Skeletal muscle satellite cell (primary cell): ENCODE measurements at regions not wholly inside any gene's neighbourhood (a gene's known extent, or its start where the extent isn't known, plus 50 kb on each side); places are given as distances from the start of the nearest gene placed in this dataset.
"Not testable (repeated sequence)": the region's sequence is repeated elsewhere in the genome, so short reads cannot be mapped to it uniquely, and the experiment has no call there.

Experiments used
- H3K27me3 ChIP-seq: 2 replicates; pipeline ENCODE4 v1.7.0; 2013; ENCODE audit warnings: low read length; ENCODE audit not compliant: control insufficient read depth, insufficient read depth
- H3K36me3 ChIP-seq: 2 replicates; pipeline ENCODE4 v1.7.0; 2013; ENCODE audit warnings: mild to moderate bottlenecking, control low read depth, low read length; ENCODE audit not compliant: insufficient read depth
- H3K4me1 ChIP-seq: 2 replicates; pipeline ENCODE4 v1.7.0; 2013; ENCODE audit warnings: low read length; ENCODE audit not compliant: control insufficient read depth, insufficient read depth
- H3K4me2 ChIP-seq: 2 replicates; pipeline ENCODE4 v1.7.0; 2013; ENCODE audit warnings: mild to moderate bottlenecking, low read length
- H3K4me3 ChIP-seq: 2 replicates; pipeline ENCODE4 v1.7.0; 2013; ENCODE audit warnings: low read length
- H3K9ac ChIP-seq: 2 replicates; pipeline ENCODE4 v1.7.0; 2013; ENCODE audit warnings: mild to moderate bottlenecking, low read depth, low read length, moderate library complexity
- H3K9me3 ChIP-seq: replicated peaks from 2 replicates; pipeline ENCODE4 v1.7.0; 2013; ENCODE audit warnings: mild to moderate bottlenecking, control low read depth, low read length

GRCh38 chr5:119951330-119951934 is 322.1 kb downstream of the FAM170A start:
- H3K4me2 ChIP-seq: no peak overlapping the region
- no peaks in the 10 kb centered on the region for H3K36me3 ChIP-seq
- H3K27me3 ChIP-seq: no peaks in the 10 kb centered on the region
- no peak overlapping the region for H3K9ac ChIP-seq
- no peaks in the 10 kb centered on the region for H3K9me3 ChIP-seq
- no peaks in the 10 kb centered on the region for H3K4me1 ChIP-seq
- H3K4me3 ChIP-seq: no peak overlapping the region

- no peak overlapping the region for H3K4me3 ChIP-seq
- no peaks in the 10 kb centered on the region for H3K9me3 ChIP-seq
- no peak overlapping the region for H3K4me2 ChIP-seq
- no peak overlapping the region for H3K9ac ChIP-seq
- no peaks in the 10 kb centered on the region for H3K4me1 ChIP-seq
- H3K36me3 ChIP-seq: no peaks in the 10 kb centered on the region
- H3K27me3 ChIP-seq: no peaks in the 10 kb centered on the region
These were observed 324.1 kb downstream of the FAM170A start for GRCh38 chr5:119953474-119953873.

GRCh38 chr5:119954106-119954505 is 324.7 kb downstream of the FAM170A start:
- Histone ChIP-seq H3K4me3 (no peak overlapping the region), H3K4me1 (no peaks in the 10 kb centered on the region), H3K9me3 (no peaks in the 10 kb centered on the region), H3K9ac (no peak overlapping the region), H3K4me2 (no peak overlapping the region), H3K36me3 (no peaks in the 10 kb centered on the region), H3K27me3 (no peaks in the 10 kb centered on the region)

GRCh38 chr5:119961993-119962392 is 332.6 kb downstream of the FAM170A start:
- no peaks in the 10 kb centered on the region for H3K9me3 ChIP-seq
- H3K4me2 ChIP-seq: no peak overlapping the region
- H3K27me3 ChIP-seq: no peaks in the 10 kb centered on the region
- H3K36me3 ChIP-seq: no peaks in the 10 kb centered on the region
- no peak overlapping the region for H3K9ac ChIP-seq
- H3K4me1 ChIP-seq: no peaks in the 10 kb centered on the region
- no peak overlapping the region for H3K4me3 ChIP-seq

GRCh38 chr5:119966028-119966427 is 336.7 kb downstream of the FAM170A start:
- Histone ChIP-seq H3K9ac (no peak overlapping the region), H3K4me3 (no peak overlapping the region), H3K9me3 (no peaks in the 10 kb centered on the region), H3K4me1 (no peaks in the 10 kb centered on the region), H3K4me2 (no peak overlapping the region), H3K36me3 (no peaks in the 10 kb centered on the region), H3K27me3 (peaks cover 2% of the 10 kb centered on the region)

GRCh38 chr5:119968690-119969089 is 339.3 kb downstream of the FAM170A start:
- Histone ChIP-seq H3K9me3 (no peaks in the 10 kb centered on the region), H3K4me1 (no peaks in the 10 kb centered on the region), H3K4me2 (no peak overlapping the region), H3K9ac (no peak overlapping the region), H3K36me3 (no peaks in the 10 kb centered on the region), H3K4me3 (no peak overlapping the region), H3K27me3 (peaks cover 2% of the 10 kb centered on the region)

GRCh38 chr5:119987077-119987476 is 357.7 kb downstream of the FAM170A start:
- H3K4me3 ChIP-seq, H3K4me2 ChIP-seq, H3K27me3 ChIP-seq, H3K9ac ChIP-seq, H3K36me3 ChIP-seq, H3K4me1 ChIP-seq, H3K9me3 ChIP-seq: not testable (repeated sequence)

- Histone ChIP-seq H3K4me1 (no peaks in the 10 kb centered on the region), H3K9ac (no peak overlapping the region), H3K4me2 (no peak overlapping the region), H3K4me3 (no peak overlapping the region), H3K27me3 (no peaks in the 10 kb centered on the region), H3K9me3 (no peaks in the 10 kb centered on the region), H3K36me3 (no peaks in the 10 kb centered on the region)
These were observed 362.3 kb downstream of the FAM170A start for GRCh38 chr5:119991625-119992024.

- Histone ChIP-seq H3K4me1 (no peaks in the 10 kb centered on the region), H3K4me3 (no peak overlapping the region), H3K9me3 (no peaks in the 10 kb centered on the region), H3K36me3 (no peaks in the 10 kb centered on the region), H3K27me3 (no peaks in the 10 kb centered on the region), H3K9ac (no peak overlapping the region), H3K4me2 (no peak overlapping the region)
These were observed 366.8 kb downstream of the FAM170A start for GRCh38 chr5:119996128-119996527.

GRCh38 chr5:120007598-120007997 is 378.2 kb downstream of the FAM170A start:
- H3K9me3 ChIP-seq: no peaks in the 10 kb centered on the region
- H3K4me2 ChIP-seq: no peak overlapping the region
- peaks cover 3% of the 10 kb centered on the region for H3K4me1 ChIP-seq
- no peak overlapping the region for H3K4me3 ChIP-seq
- no peaks in the 10 kb centered on the region for H3K36me3 ChIP-seq
- H3K27me3 ChIP-seq: no peaks in the 10 kb centered on the region
- no peak overlapping the region for H3K9ac ChIP-seq

- H3K4me3 ChIP-seq: no peak overlapping the region
- no peaks in the 10 kb centered on the region for H3K27me3 ChIP-seq
- H3K4me2 ChIP-seq: no peak overlapping the region
- no peaks in the 10 kb centered on the region for H3K36me3 ChIP-seq
- no peak overlapping the region for H3K9ac ChIP-seq
- peaks cover 3% of the 10 kb centered on the region for H3K4me1 ChIP-seq
- H3K9me3 ChIP-seq: no peaks in the 10 kb centered on the region
These were observed 383.1 kb downstream of the FAM170A start for GRCh38 chr5:120012431-120012830.

- H3K4me3 ChIP-seq: no peak overlapping the region
- no peaks in the 10 kb centered on the region for H3K27me3 ChIP-seq
- no peaks in the 10 kb centered on the region for H3K36me3 ChIP-seq
- no peak overlapping the region for H3K9ac ChIP-seq
- H3K4me2 ChIP-seq: no peak overlapping the region
- no peaks in the 10 kb centered on the region for H3K9me3 ChIP-seq
- H3K4me1 ChIP-seq: no peaks in the 10 kb centered on the region
These were observed 385.2 kb downstream of the FAM170A start for GRCh38 chr5:120014535-120014934.
